Fibroblast of pulmonary artery (primary cell): ENCODE measurements at regions not wholly inside any gene's neighbourhood (a gene's known extent, or its start where the extent isn't known, plus 50 kb on each side); places are given as distances from the start of the nearest gene placed in this dataset.
"Not testable (repeated sequence)": the region's sequence is repeated elsewhere in the genome, so short reads cannot be mapped to it uniquely, and the experiment has no call there.

Experiments
- DNase-seq: peaks from one replicate; pipeline ENCODE4 v3.0.0-alpha.2; 2010; ENCODE audit warnings: low read depth
- H3K4me3 ChIP-seq: replicated peaks from 2 replicates; pipeline ENCODE4 v1.5.1; 2011; ENCODE audit warnings: low read depth, mild to moderate bottlenecking, control low read depth, low read length, moderate library complexity
- CTCF ChIP-seq: IDR thresholded peaks from 2 replicates; pipeline ENCODE4 v1.5.1; 2011; ENCODE audit warnings: mild to moderate bottlenecking, control low read depth, low read length, inconsistent platforms; ENCODE audit errors: missing control alignments

GRCh38 chr6:72564231-72564630, 57.6 kb upstream of the KCNQ5 start:
- H3K4me3 ChIP-seq = no peak overlapping the region
- TF ChIP-seq CTCF = no peak
- no peak for DNase-seq

- not testable (repeated sequence) for H3K4me3 ChIP-seq, DNase-seq
Observed at GRCh38 chr6:72571993-72572392, 49.9 kb upstream of the KCNQ5 start.
